ENCODE measurements at regions not wholly inside any gene's neighbourhood (a gene's known extent, or its start where the extent isn't known, plus 50 kb on each side); places are given as distances from the start of the nearest gene placed in this dataset.

DNA sequence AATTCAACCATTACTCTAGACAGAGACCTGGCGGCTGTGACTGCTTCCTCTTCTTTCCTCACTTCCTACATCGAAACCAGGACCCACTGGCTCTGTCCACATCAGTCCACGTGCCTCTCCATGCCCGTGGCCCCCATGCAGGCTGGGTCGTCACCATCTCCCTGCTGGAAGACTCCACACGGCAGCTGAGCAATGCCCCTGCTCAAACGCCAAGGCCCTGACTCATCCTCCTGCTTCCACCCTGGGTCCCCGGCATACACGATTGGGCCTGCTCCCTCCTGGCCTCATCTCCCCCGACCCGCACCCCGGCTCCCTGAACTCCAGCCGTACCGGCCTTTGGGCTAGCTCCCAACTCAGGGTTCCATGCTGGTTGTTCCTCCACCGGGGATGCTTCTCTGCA, 67.2 kb upstream of the IER5L start:
- DNase-seq = no peak

DNA sequence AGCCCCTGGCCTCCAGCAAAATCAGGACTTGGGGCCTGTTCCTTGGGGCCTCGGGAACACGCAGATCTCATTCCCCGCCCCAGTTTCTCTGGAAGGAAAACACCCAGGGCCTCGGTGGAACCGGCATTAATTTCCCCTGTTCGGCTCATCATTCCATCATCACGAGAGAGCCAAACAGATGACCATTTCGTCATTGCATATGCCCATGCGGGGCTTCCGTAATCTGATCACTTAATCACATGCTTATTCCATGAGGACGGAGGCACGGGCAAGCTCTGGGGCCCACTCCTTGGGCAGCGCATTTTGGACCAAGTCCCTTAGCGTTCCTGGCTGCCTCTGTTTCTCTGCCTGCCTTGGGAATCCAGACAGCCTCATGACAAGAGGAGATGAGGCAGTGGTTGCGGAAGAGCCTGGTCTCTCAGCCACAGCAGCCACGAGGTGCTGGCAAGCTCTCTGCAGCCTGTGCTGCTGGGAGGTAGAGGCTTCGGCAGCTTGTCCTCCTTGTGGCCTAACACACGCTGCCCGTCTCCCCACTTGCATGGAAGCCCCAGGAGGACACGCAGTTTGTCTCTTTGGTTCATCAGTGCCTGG, 65.0 kb upstream of the IER5L start:
- DNase-seq = no peak

DNA sequence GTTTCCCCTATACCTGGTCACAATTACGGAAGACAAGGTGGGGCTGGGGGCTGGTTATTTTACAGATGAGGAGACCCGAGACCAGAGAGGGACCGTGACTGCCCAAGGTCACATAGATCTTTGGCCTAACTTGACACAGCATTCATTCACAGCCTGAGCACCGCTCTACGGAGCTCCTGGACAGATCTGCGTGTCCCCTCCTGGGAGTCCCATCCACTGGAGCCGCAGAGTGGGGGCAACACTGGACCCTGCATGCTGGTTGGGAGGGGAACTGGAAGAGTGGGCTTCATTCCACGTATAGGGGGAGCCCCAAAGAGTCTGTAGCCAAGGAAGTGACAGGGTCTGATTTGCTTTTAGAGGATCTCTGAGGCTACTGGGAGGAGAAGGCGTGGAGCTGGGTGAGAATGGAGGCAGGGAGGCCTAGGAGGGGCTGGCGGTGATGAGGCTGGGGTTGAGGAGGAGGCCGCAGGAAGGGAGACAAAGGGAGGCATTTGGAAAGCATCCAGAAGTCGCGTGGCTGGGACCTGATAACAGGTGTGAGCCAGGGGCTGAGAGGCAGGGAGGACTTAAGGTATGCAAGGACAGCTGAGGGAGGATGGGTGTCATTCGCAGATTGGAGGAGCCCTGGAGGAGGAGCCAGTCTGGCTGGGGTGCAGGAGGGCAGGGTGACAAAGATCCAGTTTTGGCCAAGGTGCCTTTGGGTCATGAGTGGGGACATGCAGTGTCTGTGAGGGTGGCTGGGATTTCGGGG, 64.3 kb upstream of the IER5L start:
- no peak for DNase-seq

DNA sequence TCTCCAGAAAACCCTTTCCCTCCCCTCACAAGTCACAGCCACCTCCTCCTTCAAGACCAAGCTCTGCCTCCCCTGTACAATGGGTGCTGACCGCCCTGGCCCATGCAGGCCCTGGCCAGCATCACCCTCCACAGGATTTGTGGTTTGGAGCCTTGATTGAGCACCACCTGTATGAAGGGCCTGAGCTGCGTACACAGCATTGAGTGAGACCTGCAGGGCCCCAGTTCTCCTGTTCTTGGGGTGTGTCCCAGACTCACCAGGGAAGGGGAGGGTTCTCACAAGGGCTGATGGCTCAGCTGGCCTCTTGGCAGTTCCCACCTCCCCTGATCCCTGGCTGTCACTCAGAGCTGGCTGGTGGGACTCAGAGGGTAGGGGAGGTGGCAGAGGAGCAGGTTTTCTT, 63.7 kb upstream of the IER5L start:
- DNase-seq = no peak

DNA sequence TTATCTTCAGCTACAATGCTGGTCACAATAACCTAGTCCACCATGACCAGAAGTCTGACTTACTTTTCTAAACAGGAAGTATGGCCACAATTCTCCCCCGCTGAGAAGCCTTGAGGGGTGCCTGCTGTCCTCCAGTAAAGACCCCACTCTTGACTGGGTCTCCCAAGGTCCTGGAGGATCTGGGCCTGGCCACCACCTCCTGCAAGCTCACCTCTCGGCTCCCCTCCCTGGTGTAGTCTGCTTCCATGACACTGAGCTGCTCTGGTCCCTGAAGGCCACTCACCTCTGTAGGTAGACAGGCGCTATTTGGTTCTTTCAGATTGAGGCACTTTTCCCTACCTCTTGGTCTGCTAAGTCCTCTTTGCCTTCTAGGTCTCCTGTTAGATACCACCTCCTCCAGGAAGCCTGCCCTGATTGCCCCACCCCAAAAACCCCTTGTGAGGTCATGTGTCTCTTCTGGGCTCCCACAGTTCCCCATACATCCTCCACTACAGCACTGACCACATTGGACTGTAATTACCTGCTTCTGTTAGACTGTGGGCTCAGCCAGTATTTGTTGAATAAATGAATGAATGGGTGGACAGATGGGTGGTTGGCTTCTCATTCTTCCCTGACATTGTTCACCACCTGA, 62.6 kb upstream of the IER5L start:
- no peak for DNase-seq

DNA sequence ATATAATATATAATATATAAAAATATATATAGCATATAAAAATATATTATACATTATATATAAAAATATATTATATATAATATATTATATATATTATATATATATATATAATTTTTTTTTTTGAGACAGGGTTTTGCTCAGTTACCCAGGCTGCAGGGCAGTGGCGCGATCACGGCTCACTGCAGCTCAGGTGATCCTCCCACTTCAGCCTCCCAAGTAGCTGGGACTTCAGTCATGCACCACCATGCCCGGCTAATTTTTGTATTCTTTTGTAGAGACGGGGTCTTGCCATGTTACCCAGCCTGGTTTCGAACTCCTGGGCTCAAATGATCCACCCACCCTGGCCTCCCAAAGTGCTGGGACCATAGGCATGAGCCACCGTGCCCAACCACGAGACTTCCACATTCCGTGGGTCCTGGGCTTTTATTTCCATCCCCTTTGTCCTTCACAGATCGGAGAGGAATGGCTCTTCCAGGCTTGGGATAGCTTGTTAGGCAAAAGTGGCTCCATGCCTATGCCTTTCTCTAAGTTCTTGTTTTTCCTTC, 62.0 kb upstream of the IER5L start:
- no peak for DNase-seq

DNA sequence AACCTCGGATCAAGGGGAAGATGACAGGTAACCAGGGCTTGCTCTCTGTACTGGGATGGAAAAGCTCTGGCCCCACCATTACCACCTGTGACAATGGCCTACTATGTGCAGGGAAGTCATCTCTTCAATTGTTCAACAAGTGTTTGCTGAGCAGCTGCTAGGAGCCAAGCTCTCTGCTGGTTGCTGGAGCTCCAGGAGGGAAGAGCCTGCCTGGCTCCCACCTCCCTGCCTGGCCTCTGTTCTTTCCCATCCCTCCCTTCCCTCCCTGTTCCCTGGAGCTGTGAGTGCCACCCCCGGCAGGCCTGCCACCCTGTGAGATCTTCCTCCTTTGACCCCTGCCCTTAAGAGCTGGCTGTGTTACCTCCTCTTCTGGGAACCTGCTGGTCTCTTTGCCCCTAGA, 59.7 kb upstream of the IER5L start:
- DNase-seq = no peak

DNA sequence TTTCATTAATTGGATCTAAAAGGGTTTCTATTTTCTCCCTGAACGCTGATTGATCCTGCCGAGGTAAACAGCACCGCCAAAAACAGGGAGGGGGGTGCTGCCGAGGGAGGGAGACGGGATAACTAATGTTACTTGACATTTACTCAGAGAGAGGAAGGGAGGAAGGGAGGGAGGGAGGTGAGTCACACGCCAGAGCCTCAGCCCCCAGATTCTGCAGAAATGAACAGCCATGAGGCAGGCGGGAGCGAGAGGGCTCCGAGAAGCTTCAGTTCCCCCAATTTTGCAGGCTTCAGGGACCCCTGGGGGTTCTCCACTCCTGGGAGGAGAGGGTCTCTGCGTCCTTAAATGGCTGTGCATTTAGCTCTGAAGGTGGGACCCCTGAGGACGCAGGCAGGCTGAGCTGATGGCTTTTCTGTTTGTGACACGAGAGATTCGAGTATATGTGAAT, 59.1 kb upstream of the IER5L start:
- DNase-seq = no peak

DNA sequence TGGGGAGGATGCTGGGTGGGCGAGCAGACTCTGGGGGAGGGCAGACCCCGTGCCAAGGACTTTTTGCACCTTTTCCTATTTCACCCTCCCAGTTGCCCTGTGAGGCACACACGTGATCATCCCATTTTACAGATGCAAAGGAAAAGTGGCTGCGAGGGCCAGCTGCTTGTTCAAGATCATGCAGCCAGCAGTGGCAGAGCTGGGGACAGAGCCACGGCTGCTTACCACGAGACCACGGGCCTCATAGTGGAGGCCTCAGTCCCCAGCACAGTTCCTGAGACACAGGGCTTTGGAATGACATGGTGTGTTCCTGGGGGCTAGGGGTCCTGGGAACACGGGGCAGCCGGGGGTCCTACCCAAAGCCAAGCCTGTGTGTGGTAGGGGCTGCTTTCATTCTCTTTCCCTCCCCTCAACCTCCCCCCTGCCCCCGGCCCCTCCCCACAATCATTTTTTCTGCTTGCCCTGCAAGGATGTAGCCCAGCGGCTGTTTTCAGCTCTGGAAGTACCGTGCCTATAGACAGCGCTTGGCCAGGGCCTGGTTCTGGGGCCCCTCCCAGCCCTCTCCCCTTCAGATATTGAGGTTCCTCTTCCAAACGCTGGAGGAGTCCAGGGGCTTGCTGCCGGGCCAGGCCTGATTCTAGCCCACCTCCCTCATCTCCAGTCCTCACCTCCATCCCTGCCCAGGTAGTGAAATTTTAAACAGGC, 58.5 kb upstream of the IER5L start:
- no peak for DNase-seq

DNA sequence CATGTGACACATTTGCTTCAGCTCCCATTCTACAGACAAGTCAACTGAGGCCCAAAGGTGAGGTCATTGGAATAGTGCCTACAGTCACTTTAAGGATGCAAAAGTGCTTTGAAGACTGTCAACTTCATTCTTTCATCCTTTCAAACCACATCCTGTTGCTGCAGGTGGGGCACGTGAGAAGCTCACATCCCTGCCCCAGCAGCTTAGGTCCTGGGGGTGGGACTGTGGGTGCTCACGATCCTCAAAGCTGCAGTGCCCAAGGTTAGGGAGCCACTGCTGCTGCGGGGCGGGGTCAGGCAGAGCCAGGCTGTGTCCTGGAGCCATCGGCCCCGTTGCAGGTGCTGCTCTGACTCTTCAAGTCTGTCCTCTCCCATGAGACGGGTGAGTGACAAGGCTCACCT, 57.9 kb upstream of the IER5L start:
- DNase-seq = no peak

DNA sequence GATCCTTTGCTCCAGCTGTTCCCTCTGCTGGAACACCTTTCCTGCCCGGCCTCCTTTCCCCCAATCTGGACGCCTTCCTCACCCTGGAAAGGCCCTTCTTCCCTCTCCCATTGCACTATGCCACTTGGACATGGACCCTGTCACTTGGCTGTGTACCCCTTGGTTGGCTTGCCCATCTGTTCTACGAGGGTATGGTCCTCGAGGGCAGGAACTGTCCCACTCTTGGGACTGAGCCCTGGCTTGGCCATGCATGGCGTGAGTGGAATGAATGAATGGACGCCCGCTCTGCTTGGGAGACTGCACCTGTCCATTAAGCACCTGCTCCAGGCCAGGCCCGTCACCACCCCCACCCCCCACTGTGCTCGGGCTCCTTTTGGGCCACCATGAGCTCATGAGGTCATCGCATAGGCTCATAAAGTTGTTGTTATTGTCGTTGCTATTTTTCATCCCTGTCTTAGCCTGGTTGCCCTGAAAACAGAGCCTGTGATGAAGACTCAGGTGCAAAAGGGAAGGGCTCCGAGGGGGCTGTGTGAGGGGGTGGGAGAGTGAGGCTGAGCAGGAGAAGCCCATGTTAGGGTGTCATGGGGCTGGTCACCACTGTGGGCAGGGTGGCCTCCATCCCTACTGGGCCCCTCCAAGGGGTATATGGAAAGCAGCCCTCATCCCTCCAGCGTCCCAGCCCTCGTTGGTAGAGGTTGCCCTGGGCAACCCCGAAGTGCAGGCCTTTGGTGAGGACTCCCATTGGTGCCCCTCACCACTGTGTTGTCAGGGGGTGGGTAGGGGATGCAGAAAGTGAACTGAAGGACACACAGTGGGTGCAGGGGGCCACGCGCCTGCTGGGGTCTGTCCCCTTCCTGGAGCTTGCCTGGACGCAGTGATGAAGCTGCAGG, 57.2 kb upstream of the IER5L start:
- no peak for DNase-seq

DNA sequence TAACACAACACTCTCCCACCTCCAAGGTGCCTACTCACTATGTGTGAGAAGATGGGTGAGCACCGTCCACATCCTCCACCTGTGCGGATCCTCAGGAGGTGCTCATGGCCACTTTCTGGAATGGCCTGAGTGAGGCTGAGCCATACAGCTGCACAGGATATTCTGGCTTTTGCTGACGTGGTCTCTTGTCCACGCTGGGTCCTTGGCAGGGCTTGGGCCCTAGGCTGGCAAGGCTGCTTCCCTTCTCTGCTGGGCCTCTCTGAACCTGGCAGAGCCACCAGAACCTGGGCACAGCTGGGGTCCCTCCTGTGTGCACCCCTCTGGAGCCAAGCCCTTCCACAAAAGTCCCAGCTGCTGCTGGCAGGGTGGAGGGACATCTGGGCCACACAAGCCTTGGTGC, 56.4 kb upstream of the IER5L start:
- no peak for DNase-seq

DNA sequence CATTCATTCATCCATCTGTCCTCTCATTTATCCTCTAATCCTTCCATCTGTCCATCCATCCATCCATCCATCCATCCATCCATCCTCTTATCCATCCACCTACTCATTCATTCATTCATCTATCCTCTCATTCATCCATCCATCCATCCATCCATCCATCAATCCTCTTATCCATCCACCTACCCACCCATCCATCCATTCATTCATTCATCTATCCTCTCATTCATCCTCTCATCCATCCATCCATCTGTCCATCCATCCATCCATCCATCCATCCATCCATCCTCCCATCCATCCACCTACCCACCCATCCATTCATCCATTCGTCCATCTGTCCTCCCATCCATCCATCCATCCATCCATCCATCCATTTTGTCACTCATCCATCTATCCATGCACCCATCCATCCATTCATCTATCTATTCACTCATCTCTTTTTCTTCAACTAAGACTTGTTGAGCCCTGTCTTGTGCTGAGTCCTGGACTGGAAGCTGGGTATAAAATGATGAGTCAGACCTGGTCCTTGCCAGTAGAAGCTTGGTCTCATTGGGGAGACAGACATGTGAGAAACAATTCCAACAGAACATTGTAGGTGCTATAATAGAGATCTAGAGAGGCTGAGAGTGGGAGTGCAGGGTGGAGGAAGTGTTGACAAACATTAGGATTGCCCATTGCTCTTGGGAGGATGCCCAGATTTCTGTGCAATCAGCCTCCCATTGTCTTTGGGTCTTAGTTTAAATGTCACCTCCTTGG, 55.0 kb upstream of the IER5L start:
- no peak for DNase-seq

DNA sequence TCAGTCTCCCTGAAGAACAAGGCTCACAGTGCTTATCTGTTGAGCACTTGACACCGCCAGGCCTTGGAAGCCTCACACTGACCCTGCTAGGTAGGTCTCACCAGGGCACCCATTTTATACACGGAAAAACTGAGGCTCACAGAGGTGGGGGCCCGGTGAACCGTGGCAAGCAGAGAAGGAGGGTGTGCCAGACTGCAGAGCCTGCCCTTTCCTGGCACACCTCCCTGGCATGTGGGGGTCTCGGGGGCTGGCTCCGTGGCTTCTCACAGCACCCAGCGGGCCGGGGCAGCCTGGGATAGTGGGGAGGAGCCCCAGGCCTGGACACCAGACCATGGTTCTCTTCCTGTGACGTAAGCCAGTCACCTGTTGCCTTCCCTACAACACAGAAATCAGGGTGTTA, 53.7 kb upstream of the IER5L start:
- no peak for DNase-seq

DNA sequence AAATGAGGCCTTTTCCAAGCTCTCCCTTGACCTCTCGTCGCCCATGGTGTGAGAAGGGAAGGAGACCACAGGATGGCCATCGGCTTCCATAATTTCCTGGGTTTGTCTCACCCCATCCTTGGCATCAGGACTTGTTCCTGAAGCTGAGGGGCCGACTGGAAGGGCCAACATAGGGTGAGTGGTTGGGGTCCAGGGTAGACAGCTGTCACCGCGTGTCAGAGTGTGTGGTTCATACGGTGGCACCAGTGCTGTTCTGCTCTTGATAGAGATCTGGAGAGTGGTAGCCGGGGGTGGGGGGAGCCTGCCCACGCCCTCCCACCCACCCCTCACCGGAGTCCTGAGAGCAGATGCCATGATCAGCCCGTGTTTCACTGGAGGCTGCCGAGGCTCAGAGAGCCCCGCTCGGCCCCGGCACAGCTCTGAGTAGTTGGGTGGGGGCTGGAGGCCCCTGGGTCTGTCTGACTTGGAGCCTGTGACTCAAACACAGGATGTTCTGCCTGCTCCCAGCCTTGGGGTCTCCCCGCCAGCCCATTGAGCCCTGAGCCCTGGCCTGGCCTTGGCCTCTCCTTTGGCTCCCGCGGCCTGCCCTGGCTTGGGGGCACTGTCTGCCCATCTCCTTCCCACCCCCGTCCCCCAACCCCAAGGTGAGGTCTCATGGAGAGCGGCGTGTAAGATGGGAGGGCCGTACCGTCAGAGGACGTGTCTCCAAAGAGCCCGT, 53.1 kb upstream of the IER5L start:
- no peak for DNase-seq

DNA sequence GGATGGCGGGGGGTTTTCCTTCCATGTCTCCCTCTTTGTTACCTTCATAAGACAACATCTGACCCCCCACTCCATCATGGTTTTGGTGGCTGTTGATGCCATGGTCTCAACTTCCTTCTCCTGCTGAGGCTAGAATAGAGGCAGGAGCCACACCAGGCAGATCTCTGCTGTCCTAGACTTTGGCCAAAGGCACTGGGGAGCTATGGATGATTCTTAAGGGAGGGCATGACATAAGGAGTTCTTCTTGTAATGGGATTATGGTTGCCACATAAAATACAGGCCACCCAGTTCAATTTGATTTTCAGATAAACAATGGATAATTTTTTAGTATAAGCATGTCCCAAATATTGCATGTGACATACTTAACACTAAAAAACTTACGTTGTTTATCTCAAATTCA, 52.2 kb upstream of the IER5L start:
- DNase-seq = no peak
